Upper lobe of left lung (tissue), 4 donors: ENCODE measurements at regions not wholly inside any gene's neighbourhood (a gene's known extent, or its start where the extent isn't known, plus 50 kb on each side); places are given as distances from the start of the nearest gene placed in this dataset.

Experiments
- EP300 ChIP-seq, 4 donors: sonication (generic); formaldehyde crosslinking; IDR thresholded peaks; one replicate each; pipeline ENCODE4 v1.5.1; 2017; ENCODE audit warnings: antibody characterized with exemption in 4 of 4, control low read depth in 2 of 4
- POLR2AphosphoS5 ChIP-seq, 2 donors: sonication (generic); formaldehyde crosslinking; IDR thresholded peaks; one replicate each; pipeline ENCODE4 v1.5.1; 2017; ENCODE audit warnings: antibody characterized with exemption in 2 of 2
- TF ChIP-seq, protein P1 (sequence below), 6 experiments: fragments of 450-650 bp in 4 of 6; fragments of 200-600 bp in 2 of 6; sonication (generic) in 2 of 6; IDR thresholded peaks; one replicate each; pipeline ENCODE4 v1.5.1; 2016 to 2019; ENCODE audit warnings: antibody characterized with exemption in 6 of 6

DNA sequence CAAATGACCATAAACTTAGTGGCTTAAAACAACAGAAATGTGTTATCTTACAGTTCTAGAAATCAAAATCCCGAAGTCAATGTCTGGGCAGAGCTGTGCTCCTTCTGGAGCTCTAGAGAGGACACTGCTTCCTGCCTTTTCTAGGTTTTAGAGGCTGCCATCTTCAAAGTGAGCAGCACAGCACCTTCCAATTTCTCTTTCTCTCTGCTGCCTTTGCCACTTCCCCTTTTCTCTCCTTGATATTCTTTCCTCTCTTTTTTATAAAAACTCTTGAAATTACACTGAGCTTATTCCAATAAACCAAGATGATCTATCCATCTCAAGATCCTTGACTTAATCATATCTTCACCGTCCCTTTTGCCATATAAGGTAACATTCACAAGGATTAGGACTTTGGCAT lies 616.9 kb downstream of the PLPP3 start:
- no peak for TF ChIP-seq EP300 (IDR thresholded peaks at IDR 0.05)
- TF ChIP-seq, protein P1, sequence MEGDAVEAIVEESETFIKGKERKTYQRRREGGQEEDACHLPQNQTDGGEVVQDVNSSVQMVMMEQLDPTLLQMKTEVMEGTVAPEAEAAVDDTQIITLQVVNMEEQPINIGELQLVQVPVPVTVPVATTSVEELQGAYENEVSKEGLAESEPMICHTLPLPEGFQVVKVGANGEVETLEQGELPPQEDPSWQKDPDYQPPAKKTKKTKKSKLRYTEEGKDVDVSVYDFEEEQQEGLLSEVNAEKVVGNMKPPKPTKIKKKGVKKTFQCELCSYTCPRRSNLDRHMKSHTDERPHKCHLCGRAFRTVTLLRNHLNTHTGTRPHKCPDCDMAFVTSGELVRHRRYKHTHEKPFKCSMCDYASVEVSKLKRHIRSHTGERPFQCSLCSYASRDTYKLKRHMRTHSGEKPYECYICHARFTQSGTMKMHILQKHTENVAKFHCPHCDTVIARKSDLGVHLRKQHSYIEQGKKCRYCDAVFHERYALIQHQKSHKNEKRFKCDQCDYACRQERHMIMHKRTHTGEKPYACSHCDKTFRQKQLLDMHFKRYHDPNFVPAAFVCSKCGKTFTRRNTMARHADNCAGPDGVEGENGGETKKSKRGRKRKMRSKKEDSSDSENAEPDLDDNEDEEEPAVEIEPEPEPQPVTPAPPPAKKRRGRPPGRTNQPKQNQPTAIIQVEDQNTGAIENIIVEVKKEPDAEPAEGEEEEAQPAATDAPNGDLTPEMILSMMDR (IDR thresholded peaks at IDR 0.05) = no peak
- no peak for TF ChIP-seq POLR2AphosphoS5 (IDR thresholded peaks at IDR 0.05)
